SK-N-SH treated with all-trans-retinoic acid at 6 μM for 48 hours (cell line): ENCODE measurements at regions not wholly inside any gene's neighbourhood (a gene's known extent, or its start where the extent isn't known, plus 50 kb on each side); places are given as distances from the start of the nearest gene placed in this dataset.

Experiments
- ATAC-seq: fragments of 200-7000 bp; cut with Tn5 transposase; 3 replicates; pipeline ENCODE4 v1.9.1; 2020; ENCODE audit warnings: mild to moderate bottlenecking, moderate library complexity
- ARNTL ChIP-seq: fragments of 450-650 bp; formaldehyde crosslinking; IDR thresholded peaks from 2 replicates; pipeline ENCODE4 v1.5.0; 2020; ENCODE audit warnings: low read depth, mild to moderate bottlenecking, moderate library complexity, borderline replicate concordance
- BACH2 ChIP-seq: fragments of 250-450 bp; sonication (Bioruptor Pico); IDR thresholded peaks from 2 replicates; pipeline ENCODE4 v1.9.0; 2021; ENCODE audit warnings: mild to moderate bottlenecking, borderline replicate concordance
- CREB5 ChIP-seq: fragments of 250-450 bp; sonication (Bioruptor Pico); IDR thresholded peaks from 2 replicates; pipeline ENCODE4 v1.5.1; 2020; ENCODE audit warnings: low read depth, mild to moderate bottlenecking, moderate library complexity
- ESRRG ChIP-seq: fragments of 250-450 bp; sonication (Bioruptor Pico); IDR thresholded peaks from 2 replicates; pipeline ENCODE4 v1.6.1; 2021; ENCODE audit warnings: mild to moderate bottlenecking
- GLIS3 ChIP-seq: fragments of 250-450 bp; sonication (Bioruptor Pico); IDR thresholded peaks from 2 replicates; pipeline ENCODE4 v1.5.0; 2020; ENCODE audit warnings: mild to moderate bottlenecking, moderate library complexity
- ISL1 ChIP-seq: fragments of 250-450 bp; sonication (Bioruptor Pico); IDR thresholded peaks from 2 replicates; pipeline ENCODE4 v2.1.2; 2022; ENCODE audit warnings: mild to moderate bottlenecking, moderate library complexity
- OSR1 ChIP-seq: fragments of 250-450 bp; sonication (Bioruptor Pico); IDR thresholded peaks from 2 replicates; pipeline ENCODE4 v1.8.0; 2022; ENCODE audit warnings: moderate library complexity, mild to moderate bottlenecking, inconsistent platforms
- POU6F1 ChIP-seq: fragments of 250-450 bp; sonication (Bioruptor Pico); IDR thresholded peaks from 2 replicates; pipeline ENCODE4 v1.8.0; 2021; ENCODE audit warnings: low read depth, mild to moderate bottlenecking, moderate library complexity, borderline replicate concordance
- PPARA ChIP-seq: fragments of 250-450 bp; sonication (Bioruptor Pico); IDR thresholded peaks from 2 replicates; pipeline ENCODE4 v1.5.0; 2020; ENCODE audit warnings: mild to moderate bottlenecking, borderline replicate concordance
- RARB ChIP-seq: fragments of 250-450 bp; sonication (Bioruptor Pico); IDR thresholded peaks from 2 replicates; pipeline ENCODE4 v1.8.0; 2021; ENCODE audit warnings: mild to moderate bottlenecking, moderate library complexity
- SNAI2 ChIP-seq: fragments of 250-450 bp; sonication (Bioruptor Pico); IDR thresholded peaks from 2 replicates; pipeline ENCODE4 v1.5.0; 2020; ENCODE audit warnings: mild to moderate bottlenecking, moderate library complexity
- TCF4 ChIP-seq: fragments of 250-450 bp; sonication (Bioruptor Pico); IDR thresholded peaks from 2 replicates; pipeline ENCODE4 v1.8.0; 2021; ENCODE audit warnings: mild to moderate bottlenecking, moderate library complexity, borderline replicate concordance
- TSHZ2 ChIP-seq: fragments of 250-450 bp; sonication (Bioruptor Pico); IDR thresholded peaks from 2 replicates; pipeline ENCODE4 v1.5.0; 2020; ENCODE audit warnings: mild to moderate bottlenecking, moderate library complexity
- ZC3H10 ChIP-seq: fragments of 250-450 bp; sonication (Bioruptor Pico); IDR thresholded peaks from 2 replicates; pipeline ENCODE4 v1.5.1; 2021; ENCODE audit warnings: mild to moderate bottlenecking, moderate library complexity
- ZFP3 ChIP-seq: fragments of 250-450 bp; sonication (Bioruptor Pico); IDR thresholded peaks from 2 replicates; pipeline ENCODE4 v1.5.0; 2020; ENCODE audit warnings: mild to moderate bottlenecking, moderate library complexity
- ZFP30 ChIP-seq: fragments of 450-650 bp; formaldehyde crosslinking; IDR thresholded peaks from 2 replicates; pipeline ENCODE4 v1.5.0; 2022; ENCODE audit warnings: mild to moderate bottlenecking, moderate library complexity
- ZNF565 ChIP-seq: fragments of 450-650 bp; formaldehyde crosslinking; conservative IDR thresholded peaks from 2 replicates; pipeline ENCODE4 v1.5.0; 2020; ENCODE audit warnings: low read depth, mild to moderate bottlenecking, moderate library complexity
- ZNF70 ChIP-seq: fragments of 450-650 bp; formaldehyde crosslinking; IDR thresholded peaks from 2 replicates; pipeline ENCODE4 v1.5.0; 2020; ENCODE audit warnings: mild to moderate bottlenecking, moderate library complexity
- ZNF8 ChIP-seq: fragments of 450-650 bp; formaldehyde crosslinking; IDR thresholded peaks from 2 replicates; pipeline ENCODE4 v1.5.0; 2020; ENCODE audit warnings: mild to moderate bottlenecking, moderate library complexity

DNA sequence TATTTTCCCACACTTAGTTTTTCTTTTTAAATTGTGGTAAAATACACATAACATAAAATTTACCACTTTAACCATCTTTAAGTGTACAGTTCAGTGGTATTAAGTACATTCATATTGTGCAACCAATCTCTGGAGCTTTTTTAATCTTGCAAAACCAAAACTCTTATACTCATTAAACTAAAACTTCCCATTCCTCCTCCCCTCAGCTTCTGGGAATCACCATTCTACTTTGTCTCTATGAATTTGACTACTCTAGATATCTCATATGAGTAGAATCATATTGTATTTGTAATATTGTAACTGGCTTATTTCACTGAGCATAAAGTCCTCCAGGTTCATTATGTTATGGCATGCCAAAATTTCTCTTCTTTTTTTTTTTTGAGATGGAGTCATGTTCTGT, 86.4 kb upstream of the JAZF1 start (continued):
- TF ChIP-seq ZNF70 (CRISPR knock-in tag): no peak
- TF ChIP-seq ISL1 (CRISPR knock-in tag): no peak
- no peak for TF ChIP-seq CREB5 (CRISPR knock-in tag)
- TF ChIP-seq, all 23 proteins: peak for 0

- TF ChIP-seq SNAI2: no peak
- no peak for TF ChIP-seq ZNF8 (CRISPR knock-in tag)
- no peak for TF ChIP-seq ZNF70 (CRISPR knock-in tag)
- no peak for TF ChIP-seq CREB5 (CRISPR knock-in tag)
- no peak for TF ChIP-seq GLIS3
- TF ChIP-seq RARB (CRISPR knock-in tag): no peak
- no peak for TF ChIP-seq TSHZ2 (CRISPR knock-in tag)
- TF ChIP-seq ZC3H10: no peak
- TF ChIP-seq BACH2 (CRISPR knock-in tag): no peak
- no peak for TF ChIP-seq POU6F1 (CRISPR knock-in tag)
- no peak for TF ChIP-seq TCF4 (CRISPR knock-in tag)
- TF ChIP-seq ZFP3 (CRISPR knock-in tag): no peak
- no peak for ATAC-seq
Measured at GRCh38 chr7:28269700-28270361, 89.2 kb upstream of the JAZF1 start.

DNA sequence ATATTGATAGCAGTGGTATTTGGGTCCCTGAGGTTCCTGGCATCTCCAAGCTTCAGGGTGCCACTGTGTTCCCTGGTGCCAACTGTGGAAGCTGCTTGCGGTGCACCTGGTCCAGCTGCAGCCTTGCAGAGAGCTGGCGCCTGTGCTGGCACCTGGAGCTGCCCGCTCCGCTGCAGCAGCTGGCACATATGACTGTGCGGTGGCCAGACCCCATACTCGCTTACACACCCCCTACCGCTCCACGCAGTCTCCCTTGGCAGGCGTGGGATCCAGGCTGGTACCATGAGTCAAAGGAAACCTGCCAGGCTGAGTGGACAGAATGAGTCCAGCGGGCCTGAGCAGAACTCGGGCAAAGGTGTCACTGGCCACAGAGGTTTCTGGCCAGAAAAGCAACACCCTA, 89.9 kb upstream of the JAZF1 start:
- TF ChIP-seq ZNF8 (CRISPR knock-in tag): no peak
- no peak for TF ChIP-seq PPARA
- TF ChIP-seq ZFP3 (CRISPR knock-in tag): no peak
- no peak for TF ChIP-seq OSR1 (CRISPR knock-in tag)
- TF ChIP-seq ZC3H10: no peak
- TF ChIP-seq TCF4 (CRISPR knock-in tag): no peak
- no peak for ATAC-seq

GRCh38 chr7:28272461-28272877, 91.9 kb upstream of the JAZF1 start:
- ATAC-seq: peak; percentile 91

More at GRCh38 chr7:28272461-28272877, 91.9 kb upstream of the JAZF1 start:
- peak; percentile 80; the same call in 1 of the 2 replicates for TF ChIP-seq TCF4 (CRISPR knock-in tag)
- no peak for TF ChIP-seq POU6F1 (CRISPR knock-in tag)
- 0 out of 2 replicates have a peak, but pooled peaks have one; percentile 11 for TF ChIP-seq ISL1 (CRISPR knock-in tag)
- no peak for TF ChIP-seq ZNF8 (CRISPR knock-in tag)
- TF ChIP-seq CREB5 (CRISPR knock-in tag): 0 out of 2 replicates have a peak, but pooled peaks have one; percentile 20
- TF ChIP-seq BACH2 (CRISPR knock-in tag): no peak
- no peak for TF ChIP-seq ZNF565 (CRISPR knock-in tag)
- TF ChIP-seq GLIS3: 0 out of 2 replicates have a peak, but pooled peaks have one; percentile 19
- no peak for TF ChIP-seq ARNTL (CRISPR knock-in tag)
- TF ChIP-seq PPARA: no peak
- no peak for TF ChIP-seq RARB (CRISPR knock-in tag)
- peak; percentile 76; the same call in 1 of the 2 replicates for TF ChIP-seq ESRRG
- 0 out of 2 replicates have a peak, but pooled peaks have one; percentile 18 for TF ChIP-seq SNAI2
- no peak for TF ChIP-seq ZNF70 (CRISPR knock-in tag)
- no peak for TF ChIP-seq OSR1 (CRISPR knock-in tag)
- no peak for TF ChIP-seq ZC3H10
- TF ChIP-seq ZFP30 (CRISPR knock-in tag): no peak
- TF ChIP-seq TSHZ2 (CRISPR knock-in tag): peak; percentile 85
- TF ChIP-seq, all 23 proteins: peak for 7
